Activated T-cell treated with anti-CD3 and anti-CD28 coated beads, Interleukin-2, amount 50 U/mL, for 72 hours (primary cell): ENCODE measurements at regions not wholly inside any gene's neighbourhood (a gene's known extent, or its start where the extent isn't known, plus 50 kb on each side); places are given as distances from the start of the nearest gene placed in this dataset.

Experiments used
- ATAC-seq, 2 donors: fragments of 150-1000 bp; cut with Tn5 transposase; replicated peaks in 1 of 2; 2 replicates each; pipeline ENCODE4 v1.10.0; 2021; ENCODE audit warnings: moderate library complexity in 2 of 2, mild to moderate bottlenecking in 1 of 2
- DNase-seq, 2 donors: peaks; one replicate each; pipeline ENCODE4 v3.0.0; 2021 to 2022; ENCODE audit warnings: mixed read lengths in 1 of 2
- H3K27ac Mint-ChIP-seq: one replicate; pipeline ENCODE4 v1.8.0; 2022; ENCODE audit warnings: mild to moderate bottlenecking, moderate library complexity, mixed read lengths
- H3K27me3 Mint-ChIP-seq: one replicate; pipeline ENCODE4 v1.8.0; 2022; ENCODE audit warnings: low read depth, mixed read lengths
- H3K36me3 Mint-ChIP-seq, 2 donors: one replicate each; pipeline ENCODE4 v1.8.0; 2022; ENCODE audit warnings: mixed read lengths in 2 of 2, mild to moderate bottlenecking in 1 of 2; ENCODE audit not compliant: insufficient read depth in 2 of 2
- H3K4me1 Mint-ChIP-seq: one replicate; pipeline ENCODE4 v1.8.0; 2022; ENCODE audit warnings: low read depth, mixed read lengths
- H3K4me3 Mint-ChIP-seq, 2 donors: one replicate each; pipeline ENCODE4 v1.8.0; 2022; ENCODE audit warnings: mild to moderate bottlenecking in 2 of 2, mixed read lengths in 2 of 2, moderate library complexity in 2 of 2
- H3K9me3 Mint-ChIP-seq, 2 donors: one replicate each; pipeline ENCODE4 v1.8.0; 2022; ENCODE audit warnings: mixed read lengths in 2 of 2

GRCh38 chr21:38897532-38898421 lies 92.0 kb downstream of the ETS2 start:
- H3K4me3 Mint-ChIP-seq: no peak overlapping the region
- H3K36me3 Mint-ChIP-seq: peaks cover 15 to 22% of the 10 kb centered on the region in 2 donors
- peaks cover 9 to 12% of the 10 kb centered on the region in 2 donors for H3K9me3 Mint-ChIP-seq
- DNase-seq (no peak), ATAC-seq (no peak)
- H3K4me1 Mint-ChIP-seq: peaks cover 27% of the 10 kb centered on the region
- H3K27ac Mint-ChIP-seq: no peak overlapping the region
- peaks cover 27% of the 10 kb centered on the region for H3K27me3 Mint-ChIP-seq

GRCh38 chr21:38894899-38895298 lies 89.2 kb downstream of the ETS2 start:
- DNase-seq (no peak), ATAC-seq (no peak)
- Mint-ChIP-seq H3K4me1 (peaks cover 20% of the 10 kb centered on the region), H3K9me3 (peaks cover 8 to 12% of the 10 kb centered on the region in 2 donors), H3K36me3 (peaks cover 11 to 21% of the 10 kb centered on the region in 2 donors), H3K4me3 (no peak overlapping the region), H3K27me3 (peaks cover 52% of the 10 kb centered on the region), H3K27ac (no peak overlapping the region)

GRCh38 chr21:38888991-38889561 lies 83.3 kb downstream of the ETS2 start:
- no peak for DNase-seq
- H3K27me3 Mint-ChIP-seq: peaks cover 70% of the 10 kb centered on the region
- no peak overlapping the region for H3K27ac Mint-ChIP-seq
- peaks cover 17 to 26% of the 10 kb centered on the region in 2 donors for H3K9me3 Mint-ChIP-seq
- ATAC-seq: no peak
- peaks cover 13 to 38% of the 10 kb centered on the region in 2 donors for H3K36me3 Mint-ChIP-seq
- H3K4me1 Mint-ChIP-seq: no peaks in the 10 kb centered on the region
- H3K4me3 Mint-ChIP-seq: no peak overlapping the region

- H3K4me3 Mint-ChIP-seq: no peak overlapping the region
- H3K9me3 Mint-ChIP-seq: peaks cover 27 to 28% of the 10 kb centered on the region in 2 donors
- no peak for DNase-seq
- H3K27ac Mint-ChIP-seq: no peak overlapping the region
- peaks cover 58% of the 10 kb centered on the region for H3K27me3 Mint-ChIP-seq
- peaks cover 21 to 48% of the 10 kb centered on the region in 2 donors for H3K36me3 Mint-ChIP-seq
- no peaks in the 10 kb centered on the region for H3K4me1 Mint-ChIP-seq
- no peak for ATAC-seq
These were observed 82.0 kb downstream of the ETS2 start for GRCh38 chr21:38887749-38888148.

GRCh38 chr21:38887062-38887686 lies 81.4 kb downstream of the ETS2 start:
- no peak overlapping the region for H3K4me3 Mint-ChIP-seq

GRCh38 chr21:38885909-38886308 lies 80.2 kb downstream of the ETS2 start:
- H3K36me3 Mint-ChIP-seq: peaks cover 16 to 51% of the 10 kb centered on the region in 2 donors
- DNase-seq (no peak), ATAC-seq (no peak)
- H3K9me3 Mint-ChIP-seq: peaks cover 26 to 27% of the 10 kb centered on the region in 2 donors
- no peak overlapping the region for H3K27ac Mint-ChIP-seq
- H3K4me1 Mint-ChIP-seq: no peaks in the 10 kb centered on the region
- no peak overlapping the region for H3K4me3 Mint-ChIP-seq
- peaks cover 41% of the 10 kb centered on the region for H3K27me3 Mint-ChIP-seq

More at GRCh38 chr21:38887062-38887686, 81.4 kb downstream of the ETS2 start:
- Mint-ChIP-seq H3K36me3 (peaks cover 21 to 48% of the 10 kb centered on the region in 2 donors), H3K27me3 (peaks cover 52% of the 10 kb centered on the region), H3K9me3 (peaks cover 27 to 28% of the 10 kb centered on the region in 2 donors), H3K4me1 (no peaks in the 10 kb centered on the region), H3K27ac (no peak overlapping the region)
- DNase-seq: no peak
- ATAC-seq: no peak

- peaks cover 19 to 23% of the 10 kb centered on the region in 2 donors for H3K9me3 Mint-ChIP-seq
- ATAC-seq (no peak), DNase-seq (no peak)
- peaks cover 15 to 43% of the 10 kb centered on the region in 2 donors for H3K36me3 Mint-ChIP-seq
- no peak overlapping the region for H3K4me3 Mint-ChIP-seq
- no peaks in the 10 kb centered on the region for H3K4me1 Mint-ChIP-seq
- peaks cover 34% of the 10 kb centered on the region for H3K27me3 Mint-ChIP-seq
- no peak overlapping the region for H3K27ac Mint-ChIP-seq
These were observed 78.7 kb downstream of the ETS2 start for GRCh38 chr21:38884440-38884839.

GRCh38 chr21:38883142-38883541 lies 77.4 kb downstream of the ETS2 start:
- no peak overlapping the region for H3K4me3 Mint-ChIP-seq
- H3K9me3 Mint-ChIP-seq: peaks cover 19 to 23% of the 10 kb centered on the region in 2 donors
- no peak overlapping the region for H3K27ac Mint-ChIP-seq
- no peaks in the 10 kb centered on the region for H3K4me1 Mint-ChIP-seq
- ATAC-seq (no peak), DNase-seq (no peak)
- peaks cover 15 to 39% of the 10 kb centered on the region in 2 donors for H3K36me3 Mint-ChIP-seq
- peaks cover 32% of the 10 kb centered on the region for H3K27me3 Mint-ChIP-seq

- peaks cover 8 to 23% of the 10 kb centered on the region in 2 donors for H3K36me3 Mint-ChIP-seq
- H3K4me3 Mint-ChIP-seq: no peak overlapping the region
- H3K27me3 Mint-ChIP-seq: peaks cover 35% of the 10 kb centered on the region
- ATAC-seq (no peak), DNase-seq (no peak)
- H3K27ac Mint-ChIP-seq: no peak overlapping the region
- no peaks in the 10 kb centered on the region for H3K4me1 Mint-ChIP-seq
- peaks cover 7 to 14% of the 10 kb centered on the region in 2 donors for H3K9me3 Mint-ChIP-seq
These were observed 75.4 kb downstream of the ETS2 start for GRCh38 chr21:38881131-38881530.

- H3K4me1 Mint-ChIP-seq: no peaks in the 10 kb centered on the region
- H3K4me3 Mint-ChIP-seq: no peak overlapping the region
- peaks cover 3 to 12% of the 10 kb centered on the region in 2 donors for H3K9me3 Mint-ChIP-seq
- H3K27ac Mint-ChIP-seq: no peak overlapping the region
- ATAC-seq (no peak), DNase-seq (no peak)
- peaks cover 35% of the 10 kb centered on the region for H3K27me3 Mint-ChIP-seq
- peaks cover 8 to 21% of the 10 kb centered on the region in 2 donors for H3K36me3 Mint-ChIP-seq
These were observed 74.8 kb downstream of the ETS2 start for GRCh38 chr21:38880577-38880966.

GRCh38 chr21:38879912-38880576 lies 74.3 kb downstream of the ETS2 start:
- Mint-ChIP-seq H3K27ac (no peak overlapping the region), H3K4me3 (no peak overlapping the region), H3K36me3 (peaks cover 8 to 21% of the 10 kb centered on the region in 2 donors), H3K9me3 (peaks cover 3 to 12% of the 10 kb centered on the region in 2 donors), H3K27me3 (peaks cover 34% of the 10 kb centered on the region), H3K4me1 (no peaks in the 10 kb centered on the region)
- DNase-seq (no peak), ATAC-seq (no peak)

- Mint-ChIP-seq H3K27ac (no peak overlapping the region), H3K4me1 (peaks cover 3% of the 10 kb centered on the region), H3K9me3 (peaks cover 3 to 7% of the 10 kb centered on the region in 2 donors), H3K27me3 (peaks cover 34% of the 10 kb centered on the region), H3K4me3 (no peak overlapping the region), H3K36me3 (peaks cover 3 to 15% of the 10 kb centered on the region in 2 donors)
- ATAC-seq: no peak
- no peak for DNase-seq
These were observed 72.8 kb downstream of the ETS2 start for GRCh38 chr21:38878379-38879179.
